ENCODE measurements at regions not wholly inside any gene's neighbourhood (a gene's known extent, or its start where the extent isn't known, plus 50 kb on each side); places are given as distances from the start of the nearest gene placed in this dataset.

DNA sequence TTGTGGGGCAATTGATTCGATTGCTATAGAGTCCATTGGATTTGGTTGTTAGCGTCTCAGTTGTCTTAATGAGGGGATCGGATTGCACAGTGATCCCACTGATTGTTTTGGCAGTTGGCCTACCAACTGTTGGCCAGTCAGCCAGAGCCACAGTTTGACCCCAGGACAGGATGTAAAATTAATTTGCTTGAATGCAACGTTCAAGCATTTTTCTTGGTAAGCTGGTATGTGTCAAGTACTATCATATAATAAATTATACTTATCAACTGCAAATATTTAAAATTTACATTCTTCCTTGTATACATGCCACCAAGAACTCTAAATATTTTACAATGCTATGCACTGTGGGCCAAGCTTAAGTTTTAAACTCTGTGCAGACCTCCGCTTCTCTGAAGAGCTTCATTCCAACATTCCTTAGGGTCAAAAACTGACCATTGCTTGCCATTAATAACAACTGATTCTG lies 80.4 kb upstream of the OSMR start:
- Histone ChIP-seq H3K4me1 (peaks cover 3% of the 10 kb centered on the region), H3K27ac (no peak overlapping the region), H3K4me3 (no peak overlapping the region), H3K9me3 (no peaks in the 10 kb centered on the region), H3K36me3 (no peaks in the 10 kb centered on the region), H3K27me3 (no peaks in the 10 kb centered on the region)
- TF ChIP-seq CTCF (IDR thresholded peaks at IDR 0.05), result no peak
- TF ChIP-seq POLR2A (IDR thresholded peaks at IDR 0.05), result no peak
- no peak for TF ChIP-seq EP300 (IDR thresholded peaks at IDR 0.05)
- TF ChIP-seq POLR2AphosphoS5 (IDR thresholded peaks at IDR 0.05), result no peak
- DNase-seq (ENCODE audit: low spot score in 2 of 2), result no peak
- WGBS, result 79% methylated on average over 5 of the region's 5 CpGs

- Histone ChIP-seq H3K27ac (no peak overlapping the region), H3K27me3 (no peaks in the 10 kb centered on the region), H3K9me3 (no peaks in the 10 kb centered on the region), H3K36me3 (no peaks in the 10 kb centered on the region), H3K4me1 (peaks cover 3% of the 10 kb centered on the region), H3K4me3 (no peak overlapping the region)
- TF ChIP-seq CTCF (IDR thresholded peaks at IDR 0.05), result no peak
- TF ChIP-seq POLR2A (IDR thresholded peaks at IDR 0.05), result no peak
- 60% methylated on average over 2 of the region's 2 CpGs for WGBS
- no peak for DNase-seq (ENCODE audit: low spot score in 2 of 2)
Measured at GRCh38 chr5:38766151-38766550, 79.7 kb upstream of the OSMR start.

DNA sequence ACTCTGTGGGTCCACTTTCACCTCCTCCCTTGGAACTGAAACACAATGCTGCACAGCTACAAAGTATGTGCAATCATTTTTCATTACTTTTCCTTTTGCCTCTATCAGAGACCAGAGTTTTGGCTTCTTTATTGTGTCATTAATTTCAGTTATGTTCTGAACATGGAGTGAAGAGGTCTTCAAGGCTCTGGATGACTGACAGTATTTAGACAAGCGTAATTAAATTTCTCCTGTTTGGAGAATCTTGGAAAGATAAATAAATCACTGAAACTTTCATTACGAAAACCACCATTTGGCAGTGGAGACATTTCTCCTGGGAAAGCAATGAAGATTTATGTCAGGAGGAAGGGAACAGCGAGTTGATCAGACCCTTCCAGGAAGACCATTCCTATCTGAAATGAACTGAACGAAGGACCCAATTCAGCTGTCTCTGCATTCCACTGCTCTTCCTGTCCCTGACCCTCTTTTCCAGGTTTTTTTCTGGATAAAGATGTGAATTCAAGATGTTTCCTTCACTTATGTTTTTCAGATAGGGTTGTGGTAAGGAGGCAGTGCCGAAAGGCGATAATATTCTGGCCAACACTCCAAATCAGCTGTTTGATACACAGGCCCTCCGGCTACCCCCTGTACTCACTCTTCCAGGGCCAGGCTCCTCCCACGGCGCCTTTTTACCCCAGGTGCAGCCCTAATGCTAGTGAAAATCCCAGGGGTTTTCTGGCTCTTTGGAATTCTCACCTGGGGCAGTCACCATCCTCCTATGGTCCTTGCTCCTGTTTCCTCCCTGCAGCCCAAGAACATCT lies 77.2 kb upstream of the OSMR start:
- no peak overlapping the region for H3K27ac ChIP-seq
- DNase-seq (ENCODE audit: low spot score in 2 of 2), result no peak

GRCh38 chr5:38772471-38772870 lies 73.3 kb upstream of the OSMR start:
- H3K27ac ChIP-seq, result no peak overlapping the region
- no peak for DNase-seq (ENCODE audit: low spot score in 2 of 2)
- H3K9me3 ChIP-seq, result no peaks in the 10 kb centered on the region
- H3K4me1 ChIP-seq, result peaks cover 3% of the 10 kb centered on the region
- H3K4me3 ChIP-seq, result no peak overlapping the region
- 82% methylated on average over 4 of the region's 4 CpGs for WGBS
- no peaks in the 10 kb centered on the region for H3K36me3 ChIP-seq
- TF ChIP-seq POLR2AphosphoS5 (IDR thresholded peaks at IDR 0.05) (no peak), EP300 (IDR thresholded peaks at IDR 0.05) (no peak), POLR2A (IDR thresholded peaks at IDR 0.05) (no peak), CTCF (IDR thresholded peaks at IDR 0.05) (no peak)
- H3K27me3 ChIP-seq, result no peaks in the 10 kb centered on the region

More for the DNA sequence above, 77.2 kb upstream of the OSMR start:
- Histone ChIP-seq H3K4me1 (peaks cover 3% of the 10 kb centered on the region), H3K9me3 (no peaks in the 10 kb centered on the region), H3K36me3 (no peaks in the 10 kb centered on the region), H3K27me3 (no peaks in the 10 kb centered on the region), H3K4me3 (no peak overlapping the region)
- TF ChIP-seq POLR2AphosphoS5 (IDR thresholded peaks at IDR 0.05), result no peak
- TF ChIP-seq POLR2A (IDR thresholded peaks at IDR 0.05), result no peak
- no peak for TF ChIP-seq CTCF (IDR thresholded peaks at IDR 0.05)
- no peak for TF ChIP-seq EP300 (IDR thresholded peaks at IDR 0.05)
- 72% methylated on average over 9 of the region's 9 CpGs for WGBS

DNA sequence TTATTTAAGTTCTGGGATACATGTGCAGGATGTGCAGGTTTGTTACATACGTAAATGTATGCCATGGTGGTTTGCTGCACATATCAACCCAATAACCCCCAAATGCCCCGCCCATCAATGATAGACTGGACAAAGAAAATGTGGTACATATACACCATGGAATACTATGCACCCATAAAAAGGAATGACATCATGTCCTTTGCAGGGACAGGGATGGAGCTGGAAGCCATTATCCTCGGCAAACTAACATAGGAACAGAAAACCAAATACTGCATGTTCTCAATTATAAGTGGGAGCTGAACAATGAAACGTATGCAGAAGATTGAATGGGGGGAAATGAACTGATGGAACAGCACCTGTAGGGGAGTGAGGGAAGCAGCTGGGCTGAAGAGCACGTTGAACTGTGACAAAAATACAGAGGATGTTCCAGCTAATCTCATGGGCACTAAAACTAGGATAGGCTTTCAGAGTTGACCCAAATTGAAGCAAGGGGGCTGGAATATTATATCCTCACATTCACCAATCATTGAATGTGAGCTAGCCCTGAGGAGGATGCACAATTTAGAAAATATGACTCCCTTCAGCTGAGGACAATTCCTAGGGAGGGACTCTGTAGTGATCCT lies 70.5 kb upstream of the OSMR start:
- H3K27ac ChIP-seq, result no peak overlapping the region
- H3K9me3 ChIP-seq, result no peaks in the 10 kb centered on the region
- no peak for DNase-seq (ENCODE audit: low spot score in 2 of 2)
- H3K4me3 ChIP-seq, result no peak overlapping the region
- TF ChIP-seq CTCF (IDR thresholded peaks at IDR 0.05), result no peak
- no peak for TF ChIP-seq POLR2A (IDR thresholded peaks at IDR 0.05)
- H3K27me3 ChIP-seq, result no peaks in the 10 kb centered on the region
- no peaks in the 10 kb centered on the region for H3K4me1 ChIP-seq
- H3K36me3 ChIP-seq, result no peaks in the 10 kb centered on the region
- WGBS, result 83% methylated on average over 5 of the region's 5 CpGs
